Adrenal gland (tissue), 5 donors: ENCODE measurements at regions not wholly inside any gene's neighbourhood (a gene's known extent, or its start where the extent isn't known, plus 50 kb on each side); places are given as distances from the start of the nearest gene placed in this dataset.

Source experiments
- POLR2A ChIP-seq, 2 donors: fragments of 450-650 bp; IDR thresholded peaks; one replicate each; pipeline ENCODE4 v1.6.1; 2017; ENCODE audit warnings: antibody characterized with exemption in 2 of 2, mild to moderate bottlenecking in 2 of 2, moderate library complexity in 1 of 2
- TF ChIP-seq, protein P1 (sequence below), 6 experiments: fragments of 450-650 bp in 4 of 6; fragments of 200-600 bp in 2 of 6; sonication (generic) in 1 of 6; IDR thresholded peaks; 1 replicate in 5 of 6; 2 replicates in 1 of 6; pipeline versions ENCODE4 v1.5.1 to v1.8.0; 2016 to 2021; ENCODE audit warnings: antibody characterized with exemption in 6 of 6, mild to moderate bottlenecking in 2 of 6, moderate library complexity in 1 of 6
- donor health status: DM: no; HTN: no; CAD: no.

DNA sequence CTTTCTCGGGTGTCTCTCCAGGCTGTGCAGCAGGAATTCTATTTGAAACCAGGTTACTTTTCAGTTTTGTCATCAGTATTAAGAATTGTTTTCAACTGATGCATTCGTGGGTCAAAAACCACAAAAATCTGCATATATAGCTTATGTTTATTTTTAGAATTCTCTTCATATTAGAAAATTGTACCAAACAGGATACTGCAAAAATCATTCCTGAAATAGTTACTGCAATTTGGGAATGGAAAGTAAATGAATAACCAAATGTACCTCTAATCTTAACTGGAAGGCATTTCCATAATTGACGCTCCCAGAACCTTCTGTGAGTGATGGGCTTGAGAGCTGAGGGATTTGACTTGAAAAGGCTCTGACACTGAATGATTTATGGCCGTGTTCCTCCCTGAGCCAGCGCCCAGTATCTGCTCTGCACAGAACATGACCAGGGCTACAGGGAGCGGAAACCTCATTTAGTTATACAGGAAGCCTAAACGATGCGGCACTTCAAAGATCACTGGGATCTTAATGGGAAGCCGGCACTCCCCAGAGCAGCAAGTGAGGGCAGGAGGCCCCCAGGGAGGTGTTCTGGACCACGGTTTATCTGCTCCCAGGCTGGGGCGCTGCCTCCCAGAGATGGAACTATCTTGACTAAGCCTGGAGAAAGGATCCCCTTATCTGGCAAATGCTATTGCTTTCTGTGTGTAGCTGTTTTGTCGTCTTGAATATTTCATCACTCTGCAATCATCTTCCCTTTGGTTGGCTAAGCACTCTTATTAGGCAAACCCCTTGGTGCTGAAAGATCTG, 446.0 kb downstream of the QKI start:
- TF ChIP-seq, protein P1, sequence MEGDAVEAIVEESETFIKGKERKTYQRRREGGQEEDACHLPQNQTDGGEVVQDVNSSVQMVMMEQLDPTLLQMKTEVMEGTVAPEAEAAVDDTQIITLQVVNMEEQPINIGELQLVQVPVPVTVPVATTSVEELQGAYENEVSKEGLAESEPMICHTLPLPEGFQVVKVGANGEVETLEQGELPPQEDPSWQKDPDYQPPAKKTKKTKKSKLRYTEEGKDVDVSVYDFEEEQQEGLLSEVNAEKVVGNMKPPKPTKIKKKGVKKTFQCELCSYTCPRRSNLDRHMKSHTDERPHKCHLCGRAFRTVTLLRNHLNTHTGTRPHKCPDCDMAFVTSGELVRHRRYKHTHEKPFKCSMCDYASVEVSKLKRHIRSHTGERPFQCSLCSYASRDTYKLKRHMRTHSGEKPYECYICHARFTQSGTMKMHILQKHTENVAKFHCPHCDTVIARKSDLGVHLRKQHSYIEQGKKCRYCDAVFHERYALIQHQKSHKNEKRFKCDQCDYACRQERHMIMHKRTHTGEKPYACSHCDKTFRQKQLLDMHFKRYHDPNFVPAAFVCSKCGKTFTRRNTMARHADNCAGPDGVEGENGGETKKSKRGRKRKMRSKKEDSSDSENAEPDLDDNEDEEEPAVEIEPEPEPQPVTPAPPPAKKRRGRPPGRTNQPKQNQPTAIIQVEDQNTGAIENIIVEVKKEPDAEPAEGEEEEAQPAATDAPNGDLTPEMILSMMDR (IDR thresholded peaks at IDR 0.05), result no peak
- no peak for TF ChIP-seq POLR2A (IDR thresholded peaks at IDR 0.05)
